HEK293T (cell line): ENCODE measurements at regions not wholly inside any gene's neighbourhood (a gene's known extent, or its start where the extent isn't known, plus 50 kb on each side); places are given as distances from the start of the nearest gene placed in this dataset.

Experiments used
- FOXA1 ChIP-seq: fragments of 450-650 bp; IDR thresholded peaks from 2 replicates; pipeline ENCODE4 v1.6.1; 2016; ENCODE audit warnings: mild to moderate bottlenecking
- FOXK2 ChIP-seq: fragments of 450-650 bp; IDR thresholded peaks from 2 replicates; pipeline ENCODE4 v1.6.1; 2016; ENCODE audit warnings: mild to moderate bottlenecking
- FOXM1 ChIP-seq: fragments of 450-650 bp; IDR thresholded peaks from 2 replicates; pipeline ENCODE4 v1.6.1; 2017; ENCODE audit warnings: mild to moderate bottlenecking, borderline replicate concordance
- L3MBTL2 ChIP-seq: fragments of 450-650 bp; conservative IDR thresholded peaks from 2 replicates; pipeline ENCODE4 v1.6.1; 2016; ENCODE audit warnings: mild to moderate bottlenecking
- NFRKB ChIP-seq: fragments of 450-650 bp; IDR thresholded peaks from 2 replicates; pipeline ENCODE4 v1.6.1; 2016; ENCODE audit warnings: mild to moderate bottlenecking, moderate library complexity
- PKNOX1 ChIP-seq: fragments of 450-650 bp; IDR thresholded peaks from 2 replicates; pipeline ENCODE4 v1.6.1; 2016
- SUZ12 ChIP-seq: fragments of 450-650 bp; IDR thresholded peaks from 2 replicates; pipeline ENCODE4 v1.6.1; 2016; ENCODE audit warnings: mild to moderate bottlenecking

GRCh38 chr13:105871768-105872167 is 663.7 kb downstream of the EFNB2 start:
- TF ChIP-seq SUZ12 = no peak
- no peak for TF ChIP-seq PKNOX1
- no peak for TF ChIP-seq FOXM1
- TF ChIP-seq NFRKB = no peak
- TF ChIP-seq L3MBTL2 = no peak
- TF ChIP-seq FOXA1 = no peak
- no peak for TF ChIP-seq FOXK2
